HCT116 (cell line): ENCODE measurements at regions not wholly inside any gene's neighbourhood (a gene's known extent, or its start where the extent isn't known, plus 50 kb on each side); places are given as distances from the start of the nearest gene placed in this dataset.

Experiments used
- EZH2 ChIP-seq: fragments of 200-600 bp; sonication (generic); IDR thresholded peaks from 2 replicates; pipeline ENCODE4 v1.6.1; 2017; ENCODE audit warnings: antibody characterized with exemption, mixed run types
- JUND ChIP-seq: IDR thresholded peaks from 2 replicates; pipeline ENCODE4 v1.6.1; 2012
- POLR2A ChIP-seq: IDR thresholded peaks from 2 replicates; pipeline ENCODE4 v1.7.0; 2011; ENCODE audit warnings: borderline replicate concordance; ENCODE audit not compliant: insufficient read depth, insufficient read length; ENCODE audit errors: extremely low read depth
- TCF7L2 ChIP-seq: IDR thresholded peaks from 2 replicates; pipeline ENCODE4 v1.7.0; 2011; ENCODE audit warnings: borderline replicate concordance, inconsistent platforms; ENCODE audit not compliant: insufficient read depth, insufficient read length; ENCODE audit errors: extremely low read depth
- TF ChIP-seq, protein P1 (sequence below), 3 experiments: fragments of 200-600 bp in 1 of 3; sonication (generic) in 1 of 3; IDR thresholded peaks in 2 of 3; conservative IDR thresholded peaks in 1 of 3; 2 replicates each; pipeline ENCODE4 v1.5.1; 2012 to 2017; ENCODE audit warnings: low read depth in 2 of 3, low read length in 2 of 3, antibody characterized with exemption in 1 of 3, borderline replicate concordance in 1 of 3, control low read depth in 1 of 3, mild to moderate bottlenecking in 1 of 3, mixed read lengths in 1 of 3, mixed run types in 1 of 3, moderate library complexity in 1 of 3; ENCODE audit not compliant: insufficient read depth in 1 of 3
- TF ChIP-seq, protein P2 (sequence below): IDR thresholded peaks from 2 replicates; pipeline ENCODE4 v1.6.1; 2012; ENCODE audit warnings: low read depth

DNA sequence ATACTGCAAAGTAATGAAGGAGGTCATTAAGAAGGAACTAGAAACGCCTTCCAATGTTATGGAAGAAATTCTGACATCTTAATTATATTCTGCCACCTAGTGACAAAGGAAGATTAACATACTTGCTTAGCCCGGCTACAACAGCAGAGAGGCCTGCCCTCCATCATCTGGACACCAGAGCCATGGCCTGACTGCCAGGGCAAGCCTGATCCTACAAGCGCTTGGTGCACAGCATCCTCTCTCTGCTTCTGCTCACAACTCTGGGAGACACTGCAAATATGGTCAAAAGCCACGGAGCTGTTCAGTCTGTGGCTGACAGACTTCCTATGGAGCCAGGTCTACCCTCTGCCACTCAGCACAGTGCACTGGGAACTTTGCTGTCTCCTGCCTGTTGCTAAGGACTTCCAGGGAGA, 87.3 kb upstream of the SLC44A1 start:
- TF ChIP-seq JUND = no peak
- TF ChIP-seq, protein P1, sequence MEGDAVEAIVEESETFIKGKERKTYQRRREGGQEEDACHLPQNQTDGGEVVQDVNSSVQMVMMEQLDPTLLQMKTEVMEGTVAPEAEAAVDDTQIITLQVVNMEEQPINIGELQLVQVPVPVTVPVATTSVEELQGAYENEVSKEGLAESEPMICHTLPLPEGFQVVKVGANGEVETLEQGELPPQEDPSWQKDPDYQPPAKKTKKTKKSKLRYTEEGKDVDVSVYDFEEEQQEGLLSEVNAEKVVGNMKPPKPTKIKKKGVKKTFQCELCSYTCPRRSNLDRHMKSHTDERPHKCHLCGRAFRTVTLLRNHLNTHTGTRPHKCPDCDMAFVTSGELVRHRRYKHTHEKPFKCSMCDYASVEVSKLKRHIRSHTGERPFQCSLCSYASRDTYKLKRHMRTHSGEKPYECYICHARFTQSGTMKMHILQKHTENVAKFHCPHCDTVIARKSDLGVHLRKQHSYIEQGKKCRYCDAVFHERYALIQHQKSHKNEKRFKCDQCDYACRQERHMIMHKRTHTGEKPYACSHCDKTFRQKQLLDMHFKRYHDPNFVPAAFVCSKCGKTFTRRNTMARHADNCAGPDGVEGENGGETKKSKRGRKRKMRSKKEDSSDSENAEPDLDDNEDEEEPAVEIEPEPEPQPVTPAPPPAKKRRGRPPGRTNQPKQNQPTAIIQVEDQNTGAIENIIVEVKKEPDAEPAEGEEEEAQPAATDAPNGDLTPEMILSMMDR (IDR thresholded peaks at IDR 0.05 in 2 of 3, conservative IDR thresholded peaks at IDR 0.05 in 1 of 3; ENCODE audit: borderline replicate concordance in 1 of 3, insufficient read depth in 1 of 3, low read depth in 2 of 3, low read length in 2 of 3) = peak; percentile 27 to 64 (median 56); a peak in 4 of 6 replicates
- TF ChIP-seq POLR2A = no peak
- no peak for TF ChIP-seq TCF7L2
- no peak for TF ChIP-seq EZH2
- TF ChIP-seq, protein P2, sequence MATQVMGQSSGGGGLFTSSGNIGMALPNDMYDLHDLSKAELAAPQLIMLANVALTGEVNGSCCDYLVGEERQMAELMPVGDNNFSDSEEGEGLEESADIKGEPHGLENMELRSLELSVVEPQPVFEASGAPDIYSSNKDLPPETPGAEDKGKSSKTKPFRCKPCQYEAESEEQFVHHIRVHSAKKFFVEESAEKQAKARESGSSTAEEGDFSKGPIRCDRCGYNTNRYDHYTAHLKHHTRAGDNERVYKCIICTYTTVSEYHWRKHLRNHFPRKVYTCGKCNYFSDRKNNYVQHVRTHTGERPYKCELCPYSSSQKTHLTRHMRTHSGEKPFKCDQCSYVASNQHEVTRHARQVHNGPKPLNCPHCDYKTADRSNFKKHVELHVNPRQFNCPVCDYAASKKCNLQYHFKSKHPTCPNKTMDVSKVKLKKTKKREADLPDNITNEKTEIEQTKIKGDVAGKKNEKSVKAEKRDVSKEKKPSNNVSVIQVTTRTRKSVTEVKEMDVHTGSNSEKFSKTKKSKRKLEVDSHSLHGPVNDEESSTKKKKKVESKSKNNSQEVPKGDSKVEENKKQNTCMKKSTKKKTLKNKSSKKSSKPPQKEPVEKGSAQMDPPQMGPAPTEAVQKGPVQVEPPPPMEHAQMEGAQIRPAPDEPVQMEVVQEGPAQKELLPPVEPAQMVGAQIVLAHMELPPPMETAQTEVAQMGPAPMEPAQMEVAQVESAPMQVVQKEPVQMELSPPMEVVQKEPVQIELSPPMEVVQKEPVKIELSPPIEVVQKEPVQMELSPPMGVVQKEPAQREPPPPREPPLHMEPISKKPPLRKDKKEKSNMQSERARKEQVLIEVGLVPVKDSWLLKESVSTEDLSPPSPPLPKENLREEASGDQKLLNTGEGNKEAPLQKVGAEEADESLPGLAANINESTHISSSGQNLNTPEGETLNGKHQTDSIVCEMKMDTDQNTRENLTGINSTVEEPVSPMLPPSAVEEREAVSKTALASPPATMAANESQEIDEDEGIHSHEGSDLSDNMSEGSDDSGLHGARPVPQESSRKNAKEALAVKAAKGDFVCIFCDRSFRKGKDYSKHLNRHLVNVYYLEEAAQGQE = no peak
